Astrocyte (in vitro differentiated cells and primary cell): ENCODE measurements at regions not wholly inside any gene's neighbourhood (a gene's known extent, or its start where the extent isn't known, plus 50 kb on each side); places are given as distances from the start of the nearest gene placed in this dataset.

Experiments used
- DNase-seq: peaks from one replicate; pipeline ENCODE4 v3.0.0-alpha.2; 2010; ENCODE audit warnings: low read depth
- FAIRE-seq: peaks from 2 replicates; lab custom pipeline; 2011; peaks lifted over from hg19 to GRCh38; lab: Jason Lieb, UNC
- H2AFZ ChIP-seq: 2 replicates; pipeline ENCODE4 v1.6.0; 2012; ENCODE audit warnings: low read depth, low read length, inconsistent platforms
- H3K27ac ChIP-seq: 2 replicates; pipeline ENCODE4 v1.5.1; 2011; ENCODE audit warnings: low read depth, low read length, inconsistent platforms
- H3K27me3 ChIP-seq: 2 replicates; pipeline ENCODE4 v1.6.0; 2011; ENCODE audit warnings: low read length, inconsistent platforms; ENCODE audit not compliant: insufficient read depth
- H3K36me3 ChIP-seq: 2 replicates; pipeline ENCODE4 v1.5.1; 2011; ENCODE audit warnings: low read length, inconsistent platforms; ENCODE audit not compliant: insufficient read depth
- H3K4me1 ChIP-seq: 2 replicates; pipeline ENCODE4 v1.5.1; 2011; ENCODE audit warnings: low read length, inconsistent platforms; ENCODE audit not compliant: insufficient read depth
- H3K4me2 ChIP-seq: 2 replicates; pipeline ENCODE4 v1.6.0; 2012; ENCODE audit warnings: low read length, inconsistent platforms
- H3K4me3 ChIP-seq: 2 replicates; pipeline ENCODE4 v1.5.1; 2011; ENCODE audit warnings: low read depth, mild to moderate bottlenecking, low read length, inconsistent platforms; ENCODE audit not compliant: insufficient read depth
- H3K79me2 ChIP-seq: 2 replicates; pipeline ENCODE4 v1.6.0; 2012; ENCODE audit warnings: mild to moderate bottlenecking, low read length, inconsistent platforms; ENCODE audit not compliant: insufficient read depth
- H3K9ac ChIP-seq: 2 replicates; pipeline ENCODE4 v1.6.0; 2012; ENCODE audit warnings: mild to moderate bottlenecking, low read length, inconsistent platforms
- H3K9me3 ChIP-seq: 2 replicates; pipeline ENCODE4 v1.5.1; 2012; ENCODE audit warnings: low read depth, mild to moderate bottlenecking, low read length, inconsistent platforms; ENCODE audit not compliant: insufficient read depth
- H4K20me1 ChIP-seq: 2 replicates; pipeline ENCODE4 v1.6.0; 2012; ENCODE audit warnings: low read length, inconsistent platforms; ENCODE audit not compliant: insufficient read depth
- H3K27ac Mint-ChIP-seq: one replicate; pipeline ENCODE4 v1.8.0; 2021; ENCODE audit warnings: mild to moderate bottlenecking, mixed read lengths; ENCODE audit not compliant: unreplicated experiment
- H3K27me3 Mint-ChIP-seq: one replicate; pipeline ENCODE4 v1.8.0; 2021; ENCODE audit warnings: low read depth, mixed read lengths; ENCODE audit not compliant: unreplicated experiment
- H3K36me3 Mint-ChIP-seq: one replicate; pipeline ENCODE4 v1.8.0; 2021; ENCODE audit warnings: low read depth, mixed read lengths; ENCODE audit not compliant: unreplicated experiment
- H3K4me1 Mint-ChIP-seq: one replicate; pipeline ENCODE4 v1.8.0; 2021; ENCODE audit warnings: low read depth, mixed read lengths; ENCODE audit not compliant: unreplicated experiment
- H3K4me3 Mint-ChIP-seq: one replicate; pipeline ENCODE4 v1.8.0; 2021; ENCODE audit warnings: mild to moderate bottlenecking, moderate library complexity, mixed read lengths; ENCODE audit not compliant: unreplicated experiment
- H3K9me3 Mint-ChIP-seq: one replicate; pipeline ENCODE4 v1.8.0; 2021; ENCODE audit warnings: mild to moderate bottlenecking, mixed read lengths; ENCODE audit not compliant: unreplicated experiment
- EZH2 ChIP-seq: IDR thresholded peaks from 2 replicates; pipeline ENCODE4 v1.6.1; 2012; ENCODE audit warnings: mild to moderate bottlenecking, low read length, inconsistent platforms; ENCODE audit not compliant: insufficient read depth
- TF ChIP-seq, protein P1 (sequence below): IDR thresholded peaks from 2 replicates; pipeline ENCODE4 v1.5.1; 2011; ENCODE audit warnings: low read depth, mild to moderate bottlenecking, inconsistent platforms, low read length, moderate library complexity; ENCODE audit not compliant: insufficient read depth

DNA sequence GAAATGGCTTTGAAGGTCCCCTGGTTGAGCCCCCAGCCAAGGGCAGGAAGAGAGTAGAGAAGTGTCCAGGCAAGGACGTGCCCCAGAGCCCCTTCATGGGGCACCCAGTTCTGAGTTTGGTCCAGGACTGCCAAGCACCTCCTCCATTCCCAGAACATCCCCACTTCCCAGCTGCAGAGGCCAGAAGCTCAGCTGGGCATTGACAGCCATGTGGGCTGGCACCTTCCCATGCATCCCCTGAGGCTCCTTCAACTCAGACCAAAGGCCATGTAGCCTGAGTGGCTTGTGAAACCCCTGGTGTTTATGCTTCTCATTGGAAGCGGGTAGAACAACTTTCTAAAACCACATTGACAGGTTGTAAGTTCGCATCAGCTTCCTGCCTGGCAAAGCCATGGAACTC is 789.6 kb downstream of the TBC1D22A start:
- peaks cover 11% of the 10 kb centered on the region for H3K9me3 ChIP-seq
- Mint-ChIP-seq H3K27ac (no peak overlapping the region), H3K36me3 (no peaks in the 10 kb centered on the region), H3K9me3 (peaks cover 26% of the 10 kb centered on the region), H3K4me1 (no peaks in the 10 kb centered on the region), H3K4me3 (no peak overlapping the region), H3K27me3 (no peaks in the 10 kb centered on the region)
- no peak for FAIRE-seq
- H3K27me3 ChIP-seq: no peaks in the 10 kb centered on the region
- no peaks in the 10 kb centered on the region for H4K20me1 ChIP-seq
- H3K4me2 ChIP-seq: no peak overlapping the region
- H3K4me3 ChIP-seq: no peak overlapping the region
- H2AFZ ChIP-seq: no peak overlapping the region
- no peak overlapping the region for H3K9ac ChIP-seq
- H3K79me2 ChIP-seq: no peaks in the 10 kb centered on the region
- TF ChIP-seq, protein P1, sequence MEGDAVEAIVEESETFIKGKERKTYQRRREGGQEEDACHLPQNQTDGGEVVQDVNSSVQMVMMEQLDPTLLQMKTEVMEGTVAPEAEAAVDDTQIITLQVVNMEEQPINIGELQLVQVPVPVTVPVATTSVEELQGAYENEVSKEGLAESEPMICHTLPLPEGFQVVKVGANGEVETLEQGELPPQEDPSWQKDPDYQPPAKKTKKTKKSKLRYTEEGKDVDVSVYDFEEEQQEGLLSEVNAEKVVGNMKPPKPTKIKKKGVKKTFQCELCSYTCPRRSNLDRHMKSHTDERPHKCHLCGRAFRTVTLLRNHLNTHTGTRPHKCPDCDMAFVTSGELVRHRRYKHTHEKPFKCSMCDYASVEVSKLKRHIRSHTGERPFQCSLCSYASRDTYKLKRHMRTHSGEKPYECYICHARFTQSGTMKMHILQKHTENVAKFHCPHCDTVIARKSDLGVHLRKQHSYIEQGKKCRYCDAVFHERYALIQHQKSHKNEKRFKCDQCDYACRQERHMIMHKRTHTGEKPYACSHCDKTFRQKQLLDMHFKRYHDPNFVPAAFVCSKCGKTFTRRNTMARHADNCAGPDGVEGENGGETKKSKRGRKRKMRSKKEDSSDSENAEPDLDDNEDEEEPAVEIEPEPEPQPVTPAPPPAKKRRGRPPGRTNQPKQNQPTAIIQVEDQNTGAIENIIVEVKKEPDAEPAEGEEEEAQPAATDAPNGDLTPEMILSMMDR: no peak
- TF ChIP-seq EZH2: no peak
- H3K36me3 ChIP-seq: no peaks in the 10 kb centered on the region
- H3K27ac ChIP-seq: no peak overlapping the region
- no peak for DNase-seq
- H3K4me1 ChIP-seq: no peaks in the 10 kb centered on the region

DNA sequence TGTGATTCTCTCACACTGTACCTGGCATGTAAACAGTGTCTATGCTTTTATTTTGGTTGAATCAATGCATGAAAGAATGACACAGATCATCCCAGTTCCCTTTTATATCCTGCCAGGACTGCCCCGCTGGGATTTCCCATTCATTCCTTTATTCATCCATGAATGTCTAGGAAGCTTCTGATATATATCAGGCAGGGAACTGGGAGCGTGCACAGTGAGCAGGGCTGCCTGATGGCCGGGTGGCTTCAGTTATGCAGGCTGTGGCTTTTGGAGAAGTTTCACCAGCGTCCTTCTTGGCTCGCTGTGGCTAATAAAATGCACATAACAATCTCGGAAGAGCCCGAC is 789.0 kb downstream of the TBC1D22A start:
- H3K9me3 ChIP-seq: peaks cover 12% of the 10 kb centered on the region
- no peak for FAIRE-seq
- no peaks in the 10 kb centered on the region for H3K36me3 Mint-ChIP-seq

More for the DNA sequence above, 789.0 kb downstream of the TBC1D22A start:
- TF ChIP-seq, protein P1: no peak
- TF ChIP-seq EZH2: no peak
- no peaks in the 10 kb centered on the region for H3K27me3 Mint-ChIP-seq
- H3K9me3 Mint-ChIP-seq: peaks cover 29% of the 10 kb centered on the region
- Histone ChIP-seq H4K20me1 (no peaks in the 10 kb centered on the region), H3K4me3 (no peak overlapping the region), H3K4me2 (no peak overlapping the region), H2AFZ (no peak overlapping the region), H3K9ac (no peak overlapping the region), H3K79me2 (no peaks in the 10 kb centered on the region), H3K4me1 (no peaks in the 10 kb centered on the region), H3K27ac (no peak overlapping the region), H3K36me3 (no peaks in the 10 kb centered on the region), H3K27me3 (no peaks in the 10 kb centered on the region)
- H3K27ac Mint-ChIP-seq: no peak overlapping the region
- no peaks in the 10 kb centered on the region for H3K4me1 Mint-ChIP-seq
- no peak for DNase-seq
- H3K4me3 Mint-ChIP-seq: no peak overlapping the region
